ENCODE measurements at regions not wholly inside any gene's neighbourhood (a gene's known extent, or its start where the extent isn't known, plus 50 kb on each side); places are given as distances from the start of the nearest gene placed in this dataset.

- Histone ChIP-seq H2AFZ (ENCODE audit: insufficient read depth, low read depth, low read length, poor library complexity, severe bottlenecking) (no peak overlapping the region), H3K4me1 (ENCODE audit: control insufficient read depth in 1 of 2, insufficient read depth in 2 of 2, low read length in 2 of 2) (no peaks in the 10 kb centered on the region), H3K79me2 (ENCODE audit: insufficient read depth, low read length) (no peaks in the 10 kb centered on the region), H3K4me2 (replicated peaks; ENCODE audit: extremely low read depth, low read length, poor library complexity, severe bottlenecking) (no peak overlapping the region), H3K27me3 (ENCODE audit: control insufficient read depth in 2 of 2, insufficient read depth in 2 of 2, low read length in 2 of 2) (no peaks in the 10 kb centered on the region), H3K4me3 (replicated peaks in 1 of 3; ENCODE audit: low read depth in 2 of 3, low read length in 3 of 3) (no peak overlapping the region), H3K36me3 (replicated peaks in 1 of 2; ENCODE audit: control insufficient read depth in 1 of 2, insufficient read depth in 2 of 2, low read length in 2 of 2) (no peaks in the 10 kb centered on the region), H3K9me3 (replicated peaks in 1 of 2; ENCODE audit: control insufficient read depth in 1 of 2, insufficient read depth in 1 of 2, low read length in 2 of 2) (peaks cover 0 to 9% of the 10 kb centered on the region in 2 donors), H3K9ac (ENCODE audit: insufficient read depth, low read length, poor library complexity, severe bottlenecking) (no peak overlapping the region), H4K20me1 (ENCODE audit: insufficient read depth, low read length) (no peaks in the 10 kb centered on the region), H3K27ac (ENCODE audit: low read depth in 1 of 2, low read length in 2 of 2) (no peak overlapping the region)
- intact Hi-C loops (cut with micrococcal nuclease): no loop called here
- Mint-ChIP-seq H3K27ac (no peak overlapping the region), H3K36me3 (no peaks in the 10 kb centered on the region), H3K27me3 (ENCODE audit: low read depth in 3 of 3) (peaks cover 0 to 5% (median 0%) of the 10 kb centered on the region in 3 donors), H3K9me3 (peaks cover 0 to 8% (median 3%) of the 10 kb centered on the region in 7 donors), H3K4me3 (no peak overlapping the region), H3K4me1 (no peaks in the 10 kb centered on the region)
- TF ChIP-seq CTCF (IDR thresholded peaks at IDR 0.05): no peak
- 83% methylated on average over 5 of the region's 8 CpGs for WGBS (ENCODE audit: insufficient coverage)
- DNase-seq: no peak
Observed at GRCh38 chr4:12712648-12713339, 771.3 kb downstream of the RAB28 start.

GRCh38 chr4:12707381-12708175 is 776.6 kb downstream of the RAB28 start:
- H3K27ac ChIP-seq (ENCODE audit: low read depth in 1 of 2, low read length in 2 of 2): no peak overlapping the region
- H3K9me3 ChIP-seq (replicated peaks in 1 of 2; ENCODE audit: control insufficient read depth in 1 of 2, insufficient read depth in 1 of 2, low read length in 2 of 2): peaks cover 0 to 5% of the 10 kb centered on the region in 2 donors
- no peaks in the 10 kb centered on the region for H3K36me3 ChIP-seq (replicated peaks in 1 of 2; ENCODE audit: control insufficient read depth in 1 of 2, insufficient read depth in 2 of 2, low read length in 2 of 2)
- Mint-ChIP-seq H3K27me3 (ENCODE audit: low read depth in 3 of 3) (peaks cover 0 to 2% (median 0%) of the 10 kb centered on the region in 3 donors), H3K9me3 (peaks cover 0 to 8% (median 2%) of the 10 kb centered on the region in 7 donors), H3K27ac (no peak overlapping the region), H3K4me1 (no peaks in the 10 kb centered on the region), H3K36me3 (no peaks in the 10 kb centered on the region), H3K4me3 (no peak overlapping the region)
- no peak for TF ChIP-seq CTCF (IDR thresholded peaks at IDR 0.05)
- WGBS (ENCODE audit: insufficient coverage): 80% methylated on average over 1 of the region's 1 CpG
- H4K20me1 ChIP-seq (ENCODE audit: insufficient read depth, low read length): no peaks in the 10 kb centered on the region
- no peak overlapping the region for H3K4me2 ChIP-seq (replicated peaks; ENCODE audit: extremely low read depth, low read length, poor library complexity, severe bottlenecking)
- H3K4me3 ChIP-seq (replicated peaks in 1 of 3; ENCODE audit: low read depth in 2 of 3, low read length in 3 of 3): no peak overlapping the region
- no peaks in the 10 kb centered on the region for H3K27me3 ChIP-seq (ENCODE audit: control insufficient read depth in 2 of 2, insufficient read depth in 2 of 2, low read length in 2 of 2)
- no peak overlapping the region for H3K9ac ChIP-seq (ENCODE audit: insufficient read depth, low read length, poor library complexity, severe bottlenecking)
- H3K4me1 ChIP-seq (ENCODE audit: control insufficient read depth in 1 of 2, insufficient read depth in 2 of 2, low read length in 2 of 2): no peaks in the 10 kb centered on the region
- no peak for DNase-seq
- intact Hi-C loops (cut with micrococcal nuclease): no loop called here
- H3K79me2 ChIP-seq (ENCODE audit: insufficient read depth, low read length): no peaks in the 10 kb centered on the region
- H2AFZ ChIP-seq (ENCODE audit: insufficient read depth, low read depth, low read length, poor library complexity, severe bottlenecking): no peak overlapping the region
